GM18499 (cell line): ENCODE measurements at regions not wholly inside any gene's neighbourhood (a gene's known extent, or its start where the extent isn't known, plus 50 kb on each side); places are given as distances from the start of the nearest gene placed in this dataset.

Experiments
- ATAC-seq: cut with Tn5 transposase; IDR thresholded peaks from one replicate; pipeline ENCODE4 v1.9.1; 2021; ENCODE audit warnings: moderate number of reproducible peaks; ENCODE audit not compliant: insufficient read depth, unreplicated experiment

DNA sequence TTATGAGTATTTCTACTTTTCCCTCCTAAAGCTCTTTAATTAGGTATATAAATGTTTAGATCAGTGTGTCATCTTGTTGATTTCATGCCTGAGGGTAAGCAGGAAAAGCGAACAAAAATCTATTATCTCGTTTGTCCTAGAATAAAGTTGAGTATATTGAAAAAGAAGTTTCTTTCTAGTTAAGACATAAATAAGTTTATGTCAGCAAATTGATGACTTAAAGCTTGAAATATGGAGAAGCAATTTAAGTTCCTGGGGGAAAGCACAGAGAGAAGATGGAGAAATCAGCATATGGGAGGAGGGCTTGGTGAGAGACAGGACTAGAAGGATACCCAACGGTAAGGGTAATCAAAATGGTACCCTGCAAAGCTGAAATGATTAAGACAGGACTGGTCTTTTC lies 813.4 kb downstream of the MTRR start:
- ATAC-seq, result no peak

DNA sequence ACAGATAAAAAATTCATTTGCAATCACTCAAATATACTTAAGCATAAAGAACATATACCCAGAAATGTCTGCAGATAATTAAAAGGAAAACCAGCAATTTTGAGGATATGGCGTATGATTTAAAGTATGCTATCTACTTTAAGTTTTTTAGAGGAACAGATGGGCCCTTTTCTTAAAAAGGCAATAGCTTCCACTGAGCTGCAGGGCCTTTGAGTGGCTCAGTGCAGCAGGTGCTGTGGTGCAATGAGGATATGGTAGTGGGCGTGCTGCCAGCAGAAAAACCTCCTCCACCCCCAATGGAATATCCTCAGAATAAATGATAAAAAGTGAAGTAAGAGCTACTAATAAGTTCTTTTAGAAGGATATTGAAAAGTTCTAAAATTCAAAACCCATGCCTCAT lies 814.5 kb downstream of the MTRR start:
- no peak for ATAC-seq

DNA sequence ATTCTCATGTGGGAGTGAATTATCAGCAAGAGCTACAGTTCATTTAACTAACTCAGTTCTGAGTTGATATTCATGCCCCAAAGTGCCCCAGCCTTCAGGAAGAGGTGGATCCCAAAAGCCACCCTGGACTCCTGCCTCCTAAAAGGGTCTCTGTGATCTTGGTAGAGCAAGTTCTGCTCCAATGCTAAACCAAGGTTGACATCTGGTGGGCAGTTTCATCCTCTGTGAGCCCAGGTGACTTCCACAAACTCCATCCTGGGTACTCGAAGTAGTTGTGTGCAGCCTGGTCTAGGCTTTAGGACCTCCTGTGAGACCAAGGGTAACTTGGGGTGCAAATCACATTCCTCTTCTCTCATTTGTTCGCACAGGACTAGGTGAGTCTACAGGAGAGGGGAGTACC lies 816.8 kb downstream of the MTRR start:
- ATAC-seq, result no peak

DNA sequence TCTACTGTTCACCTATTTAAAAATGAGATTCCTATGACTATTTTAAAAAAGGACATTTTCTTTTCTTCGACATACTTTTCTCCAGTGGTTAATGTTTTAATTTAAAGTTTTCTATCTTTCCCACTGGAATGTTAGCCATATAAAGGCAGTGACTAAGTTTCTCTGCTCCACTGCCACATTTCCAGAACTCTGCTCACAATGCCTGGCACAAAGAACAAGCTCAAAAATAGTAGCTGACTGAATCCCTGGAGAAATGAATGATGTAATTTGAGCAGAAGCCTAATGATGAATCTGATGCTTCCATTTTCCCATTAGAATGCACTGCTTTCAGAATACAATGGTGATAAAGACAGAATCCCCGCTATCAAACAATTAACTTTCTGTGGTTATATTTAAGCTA lies 817.8 kb downstream of the MTRR start:
- no peak for ATAC-seq

DNA sequence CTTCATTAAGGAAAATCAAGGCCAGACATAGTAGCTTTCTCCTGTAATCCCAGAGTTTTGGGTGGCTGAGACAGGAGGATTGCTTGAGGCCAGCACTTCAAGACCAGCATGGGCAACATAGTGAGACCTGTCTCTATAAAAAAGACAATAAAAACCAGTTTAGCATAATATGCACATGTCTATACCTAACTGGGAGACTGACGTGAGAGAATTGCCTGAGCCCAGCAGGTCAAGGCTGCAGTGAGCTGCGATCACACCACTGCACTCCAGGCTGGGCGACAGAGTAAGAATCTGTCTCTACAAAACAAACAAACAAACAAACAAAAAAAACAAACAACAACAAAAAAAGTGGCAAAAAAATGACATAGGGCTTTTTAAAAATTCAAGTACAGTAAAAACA lies 820.8 kb downstream of the MTRR start:
- ATAC-seq, result no peak

DNA sequence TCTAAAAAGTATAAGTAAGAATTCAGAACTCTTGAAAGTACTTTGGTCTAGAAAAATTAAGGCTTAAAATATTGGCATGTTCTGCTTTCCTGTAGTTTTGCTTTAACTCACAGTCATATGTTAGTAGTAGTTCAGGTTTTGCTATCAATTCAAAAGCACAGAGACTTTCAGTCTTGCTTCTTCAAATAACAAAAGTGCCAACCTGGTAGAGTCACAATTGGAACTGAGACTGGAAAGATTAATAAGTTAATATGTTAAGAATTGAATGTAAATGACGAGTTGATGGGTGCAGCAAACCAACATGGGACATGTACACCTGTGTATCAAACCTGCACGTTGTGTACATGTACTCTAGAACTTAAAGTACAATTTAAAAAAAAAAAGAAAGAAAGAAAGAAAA lies 822.3 kb downstream of the MTRR start:
- ATAC-seq, result no peak

DNA sequence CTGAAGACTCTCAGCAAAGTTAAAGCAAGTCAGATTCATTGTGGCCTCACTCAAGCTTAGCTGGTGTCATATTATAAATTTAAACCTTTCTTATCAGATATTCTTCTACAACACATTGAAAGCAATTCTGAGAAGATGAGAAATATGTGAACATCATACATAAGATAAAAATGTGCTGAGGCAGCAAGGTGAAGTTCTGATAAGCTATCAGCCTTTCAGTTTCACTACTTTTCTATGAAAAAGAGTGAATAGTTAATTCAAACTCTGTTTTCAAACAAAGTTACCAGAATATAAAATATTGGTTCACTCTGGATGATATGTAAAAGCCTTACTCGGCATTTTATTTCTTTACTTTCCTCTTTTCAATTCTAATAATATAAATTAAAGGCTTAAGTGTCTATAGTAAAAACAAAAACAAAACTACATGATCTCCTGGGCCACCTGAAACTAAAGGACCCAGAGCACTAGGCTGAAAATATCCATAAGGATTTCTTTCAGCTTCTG lies 824.4 kb downstream of the MTRR start:
- ATAC-seq, result no peak

DNA sequence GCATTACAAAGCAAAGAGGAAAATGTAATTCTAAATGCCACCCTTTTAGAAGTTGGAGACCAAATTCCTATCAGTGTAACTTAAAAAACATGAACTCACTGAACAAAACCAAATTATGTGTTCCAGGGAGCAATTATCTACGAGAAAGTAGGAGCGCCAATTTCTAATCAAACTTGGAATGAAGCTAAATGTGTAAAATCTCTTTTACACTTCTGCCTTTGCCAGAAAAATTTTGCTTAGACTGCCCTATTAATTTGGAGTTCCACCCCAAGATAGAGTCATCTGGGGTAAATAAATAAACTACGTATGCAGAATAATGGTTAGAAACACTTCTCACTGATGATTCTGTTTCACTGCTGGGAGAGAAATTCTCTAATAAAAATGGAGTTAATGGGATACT lies 825.6 kb downstream of the MTRR start:
- no peak for ATAC-seq

DNA sequence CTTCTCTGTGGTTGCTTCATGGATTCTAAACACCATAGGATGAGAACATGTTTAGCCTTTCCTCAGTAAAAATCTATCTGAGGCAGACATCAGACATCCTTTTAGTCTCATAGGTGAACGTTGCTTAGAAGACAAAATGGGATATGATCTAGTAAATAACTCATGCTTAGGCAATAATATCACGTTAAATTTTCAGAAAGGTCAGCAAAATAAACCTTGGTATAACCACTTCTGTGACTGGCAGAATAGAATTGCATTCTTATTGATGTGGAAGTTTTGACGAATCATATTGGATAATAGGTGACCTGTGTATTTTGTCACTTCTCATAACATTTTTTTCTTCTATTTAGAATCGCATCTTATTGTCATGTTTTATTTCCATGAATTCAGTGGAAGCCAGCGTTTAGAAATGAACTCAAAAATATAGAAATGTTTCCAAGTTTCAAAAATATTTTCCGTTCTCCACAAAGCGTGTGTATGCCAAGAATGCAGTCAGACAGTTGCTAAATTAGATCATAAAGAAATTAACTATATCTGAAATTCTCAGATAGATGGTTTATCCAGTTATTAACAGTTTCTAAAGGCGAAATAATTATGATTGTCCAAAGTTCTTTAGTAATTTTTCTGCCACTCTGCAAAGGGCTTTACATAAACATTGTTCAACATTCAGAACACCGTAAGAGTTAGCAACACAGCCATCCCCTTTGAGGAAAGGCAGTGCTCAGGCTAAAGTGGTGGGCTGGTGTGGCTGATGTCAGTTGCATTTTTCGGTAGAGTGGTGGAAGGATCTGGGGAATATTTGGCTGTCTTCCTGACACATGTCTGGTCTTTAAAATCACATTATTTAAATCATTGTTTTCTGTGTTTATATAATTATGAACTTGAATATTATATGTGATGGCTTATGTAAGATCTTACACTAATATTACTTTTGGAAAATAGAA lies 827.2 kb downstream of the MTRR start:
- ATAC-seq, result no peak

DNA sequence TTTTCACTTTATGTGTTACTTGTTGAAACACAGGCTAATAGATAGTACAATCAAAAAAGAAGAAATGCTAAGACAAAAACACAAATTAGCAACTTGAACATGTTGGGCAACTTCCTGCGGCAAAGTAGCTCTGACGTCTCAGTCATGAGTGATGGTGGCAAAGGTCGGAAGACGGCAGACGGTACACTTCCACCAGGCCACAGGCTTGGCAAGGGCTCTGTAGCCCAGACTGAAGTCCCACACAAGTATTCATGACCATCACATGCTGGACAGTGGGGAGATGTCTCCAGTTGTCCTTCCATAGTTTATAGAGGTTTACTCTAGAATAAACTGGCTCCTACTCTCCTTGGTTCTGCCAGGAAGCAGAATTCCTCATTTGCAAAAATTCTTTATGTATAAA lies 831.3 kb downstream of the MTRR start:
- no peak for ATAC-seq

DNA sequence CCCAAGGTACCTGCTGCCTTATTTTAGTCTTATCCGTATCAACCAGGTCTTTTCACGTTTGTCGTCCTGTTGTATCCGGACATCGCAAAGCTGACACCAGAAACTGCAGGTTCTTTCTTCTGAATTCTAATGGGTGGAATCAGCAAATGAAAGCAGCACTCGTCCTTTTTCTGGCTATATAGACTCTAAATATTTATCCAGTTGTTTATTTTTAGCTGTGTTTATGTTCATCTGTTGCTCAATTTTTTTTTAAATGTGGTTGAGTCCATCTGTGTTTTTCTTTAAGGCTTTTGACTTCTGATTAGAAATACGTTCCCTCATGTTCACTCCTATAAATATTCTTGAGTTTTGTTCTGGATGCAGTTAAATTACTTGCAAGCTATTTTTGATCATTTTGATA lies 831.7 kb downstream of the MTRR start:
- ATAC-seq, result no peak

DNA sequence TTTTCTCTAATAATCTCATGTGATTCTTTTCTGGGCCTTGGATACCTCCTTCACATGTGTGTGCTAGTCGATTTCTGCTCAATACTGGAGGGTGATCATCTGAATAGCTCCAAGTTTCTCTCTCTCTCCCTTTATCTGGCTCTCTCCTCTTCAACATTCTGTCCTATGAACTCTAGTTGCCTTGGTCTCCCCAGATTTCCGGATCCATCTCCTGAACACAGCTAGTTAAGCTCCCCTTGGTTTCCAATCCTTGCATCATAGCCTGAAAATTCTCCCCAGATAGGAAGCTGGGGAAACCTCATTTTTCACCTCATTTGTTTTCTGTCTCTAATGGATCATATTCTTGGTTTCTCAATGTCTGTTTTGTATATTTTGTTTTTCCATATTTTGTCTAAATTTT lies 832.3 kb downstream of the MTRR start:
- ATAC-seq, result no peak

DNA sequence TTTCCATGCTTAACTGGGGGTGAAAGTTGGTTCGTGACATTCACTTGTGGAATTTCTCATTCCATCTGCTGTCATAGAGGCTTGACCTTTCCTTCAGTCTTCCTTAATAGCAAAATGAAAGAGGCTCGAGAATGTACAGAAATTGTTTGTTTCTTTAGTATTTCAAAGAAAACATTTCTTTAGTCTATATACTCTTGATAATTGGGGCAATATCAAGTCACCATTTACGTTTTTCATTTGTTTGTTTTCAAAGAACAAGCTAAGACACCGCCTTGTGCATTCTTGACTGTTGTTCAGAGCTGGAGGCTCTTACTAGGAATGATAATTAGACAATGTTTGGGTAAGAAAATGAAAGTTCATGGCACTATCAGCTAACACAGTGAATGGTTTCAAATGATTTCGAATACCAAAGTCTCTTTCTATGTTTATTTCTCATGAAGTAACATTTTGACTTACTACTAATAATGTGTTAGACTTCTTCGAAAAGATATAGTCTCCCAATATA lies 835.4 kb downstream of the SEMA5A start:
- ATAC-seq, result no peak

DNA sequence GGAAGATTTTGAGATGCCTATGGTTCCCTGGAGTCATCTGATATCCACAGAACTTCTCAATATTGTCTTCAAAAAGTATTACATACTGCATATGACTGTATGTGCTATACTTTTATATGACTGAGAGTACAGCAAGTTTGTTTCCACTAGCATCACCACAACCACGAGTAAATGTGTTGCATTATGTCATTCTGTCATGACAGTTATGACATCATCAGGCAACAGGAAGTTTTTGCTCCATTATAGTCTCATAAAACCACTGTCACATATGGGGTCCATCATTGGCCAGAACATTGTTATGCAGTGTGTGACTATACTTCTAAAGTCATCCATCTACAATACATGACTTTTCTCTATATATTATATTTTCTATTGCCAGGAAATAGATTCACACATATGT lies 831.7 kb downstream of the SEMA5A start:
- no peak for ATAC-seq

DNA sequence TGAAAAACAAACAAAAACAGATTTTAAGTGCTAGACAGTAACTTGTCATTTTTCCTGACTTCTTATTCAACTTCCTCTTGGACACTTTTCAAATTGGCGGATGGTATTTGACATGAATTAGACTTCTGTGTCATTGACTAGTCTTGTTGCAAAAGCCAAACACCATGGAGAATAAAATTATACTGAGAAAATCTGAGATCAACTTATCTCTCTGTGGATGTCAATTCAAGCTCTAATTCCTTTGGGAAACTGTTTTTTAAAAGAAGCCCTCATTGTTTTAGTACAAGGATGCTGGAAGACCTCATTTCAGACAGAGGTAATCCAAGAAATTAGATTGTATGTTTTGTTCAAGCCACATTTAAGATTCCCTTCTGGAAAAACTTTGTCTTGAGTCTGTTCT lies 831.0 kb downstream of the SEMA5A start:
- ATAC-seq, result no peak

DNA sequence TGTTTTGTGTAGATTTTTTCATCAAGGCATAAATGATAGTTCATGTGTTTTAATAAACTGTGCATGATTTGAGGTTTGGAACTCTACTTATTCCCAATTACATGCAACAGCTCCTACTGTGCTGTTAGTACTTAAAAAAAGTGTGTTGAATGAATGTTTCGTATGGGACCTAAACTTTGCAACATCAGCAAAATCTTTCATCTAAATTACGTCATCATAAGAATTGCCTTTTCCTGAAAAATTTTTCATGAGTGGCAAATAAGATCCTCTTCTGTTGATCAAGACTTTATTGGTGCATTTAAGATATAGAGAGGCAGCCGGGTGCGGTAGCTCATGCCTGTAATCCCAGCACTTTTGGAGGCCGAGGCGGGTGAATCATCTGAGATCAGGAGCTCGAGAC lies 826.1 kb downstream of the SEMA5A start:
- ATAC-seq, result no peak

DNA sequence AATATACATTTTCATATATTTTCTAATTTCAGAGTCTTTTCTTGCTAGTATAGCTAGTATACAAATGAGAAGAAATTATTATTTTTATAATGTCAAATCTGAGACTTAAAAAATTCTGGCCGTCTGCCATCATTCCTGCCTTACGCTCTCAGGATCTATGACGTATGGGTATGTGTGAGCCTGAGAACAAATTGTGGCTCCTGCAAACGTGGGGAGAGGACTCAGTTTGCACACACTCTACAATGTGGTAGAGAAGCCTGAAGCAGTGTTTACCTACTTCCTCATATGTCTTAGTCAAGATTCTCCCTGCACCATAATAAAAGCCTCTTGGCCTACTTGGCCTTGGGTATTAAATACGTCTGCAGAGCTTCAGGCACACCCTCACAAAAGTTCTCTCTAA lies 825.4 kb downstream of the SEMA5A start:
- ATAC-seq, result no peak

DNA sequence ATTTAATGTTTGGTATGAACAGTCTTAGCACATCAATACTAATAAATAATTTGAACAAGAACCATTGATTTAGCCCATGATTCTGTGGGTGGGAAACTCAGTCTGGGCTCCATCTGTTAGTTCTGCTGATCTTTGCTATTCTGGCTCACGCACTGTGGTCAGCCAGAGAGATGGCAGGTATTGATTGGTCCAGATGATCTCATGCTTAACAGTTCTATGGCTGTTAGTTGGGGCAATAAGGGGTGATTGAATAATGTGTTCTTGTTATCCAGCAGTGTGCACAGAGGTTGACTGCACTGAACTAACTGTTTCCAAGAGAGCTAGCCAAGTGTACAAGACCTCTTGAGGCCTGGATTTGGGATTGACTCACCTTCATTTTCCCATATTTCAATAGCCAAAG lies 824.3 kb downstream of the SEMA5A start:
- ATAC-seq, result no peak

DNA sequence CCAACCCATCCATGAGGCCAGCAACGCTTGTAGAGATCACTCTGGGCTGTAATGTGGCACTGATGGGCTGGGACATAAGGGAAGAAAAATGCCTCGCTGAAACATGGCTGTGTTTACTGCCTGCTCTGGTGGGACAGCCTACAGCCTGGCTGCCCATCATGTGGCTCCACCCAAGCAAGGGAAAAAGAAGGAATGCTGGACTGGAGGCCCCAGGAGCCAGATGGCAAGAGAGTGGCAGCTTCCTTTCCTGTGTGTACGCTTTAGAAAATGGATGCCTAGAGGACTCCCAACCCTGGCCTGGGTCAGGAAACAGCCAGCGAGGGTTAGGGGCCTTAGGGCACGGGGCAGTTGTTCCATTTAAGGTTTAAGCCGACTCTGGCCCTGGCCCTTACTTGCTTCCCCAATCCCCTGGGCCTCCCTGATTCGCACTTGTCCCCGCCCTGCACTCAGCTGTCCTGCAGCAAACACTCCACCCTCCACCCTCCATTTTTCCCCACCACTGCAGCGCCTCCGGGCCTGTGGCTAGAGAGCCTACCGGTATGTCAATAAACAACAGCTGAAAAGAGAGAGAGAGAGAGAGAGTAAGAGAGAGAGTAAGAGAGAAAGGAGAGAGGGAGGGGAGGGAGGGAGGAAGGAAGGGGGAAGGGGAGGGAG lies 819.4 kb downstream of the SEMA5A start:
- no peak for ATAC-seq

DNA sequence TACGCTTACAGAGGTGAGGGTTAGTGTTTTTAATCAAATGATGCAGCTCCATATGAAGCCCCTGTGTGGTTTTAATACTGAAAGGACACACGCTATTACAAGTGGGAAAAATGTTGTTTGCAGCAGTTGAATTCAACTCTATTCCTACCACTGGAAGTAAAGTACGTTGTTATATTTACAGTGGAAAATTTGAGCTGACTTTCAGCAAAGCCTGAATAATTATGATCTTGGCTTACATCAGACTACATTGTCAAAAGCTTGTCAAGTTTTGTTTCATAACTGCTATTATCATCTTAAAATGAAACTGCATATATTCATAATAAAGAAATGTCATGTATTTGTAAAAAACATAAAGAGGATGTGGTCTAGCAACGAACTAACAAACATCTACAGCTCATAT lies 818.5 kb downstream of the SEMA5A start:
- no peak for ATAC-seq

DNA sequence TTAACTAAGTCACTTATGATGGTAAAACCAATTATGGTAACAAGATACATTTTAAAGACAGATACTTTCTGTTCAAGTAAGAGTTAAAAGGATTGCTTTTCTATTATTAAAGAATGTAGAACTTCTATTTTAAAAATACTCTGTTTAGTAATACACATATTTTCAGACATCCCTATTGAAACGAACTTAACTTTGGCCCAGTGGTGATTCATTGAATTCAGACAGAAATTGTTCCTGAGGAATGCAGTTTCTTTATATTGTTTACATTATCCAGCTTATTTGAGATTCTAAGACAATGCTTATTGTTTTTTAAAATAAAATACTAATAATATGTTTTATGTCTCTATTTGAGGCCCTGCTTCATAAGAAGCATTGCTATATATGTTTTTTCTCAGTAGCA lies 816.4 kb downstream of the SEMA5A start:
- ATAC-seq, result no peak

DNA sequence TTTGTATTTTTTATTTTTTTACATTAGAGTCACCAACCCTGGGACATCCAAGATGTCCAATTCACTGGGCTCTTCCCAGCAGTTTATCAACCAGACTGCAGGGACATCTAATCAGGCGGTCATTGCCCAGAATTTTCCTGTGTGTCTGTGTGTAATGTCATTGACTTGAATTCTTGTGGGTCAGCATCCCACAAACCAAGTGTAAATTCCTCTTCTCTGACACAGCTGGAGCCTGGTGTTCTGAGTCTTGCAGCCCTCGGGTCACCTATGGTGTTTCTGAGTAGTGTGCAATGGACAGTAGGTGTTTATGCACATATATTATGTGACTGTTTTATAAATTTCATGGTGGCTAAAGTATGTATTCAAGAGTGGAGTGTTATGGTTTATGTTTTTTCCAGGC lies 815.7 kb downstream of the SEMA5A start:
- no peak for ATAC-seq
